HG02870 (cell line): ENCODE measurements at regions not wholly inside any gene's neighbourhood (a gene's known extent, or its start where the extent isn't known, plus 50 kb on each side); places are given as distances from the start of the nearest gene placed in this dataset.

Experiments used
- ATAC-seq: cut with Tn5 transposase; IDR thresholded peaks from one replicate; pipeline ENCODE4 v1.9.1; 2021; ENCODE audit warnings: mild to moderate bottlenecking, moderate library complexity; ENCODE audit not compliant: unreplicated experiment

GRCh38 chr1:101653482-101653946, 343.2 kb downstream of the OLFM3 start:
- no peak for ATAC-seq

- ATAC-seq: no peak
Observed at GRCh38 chr1:101664726-101665125, 332.0 kb downstream of the OLFM3 start.

- ATAC-seq: no peak
Observed at GRCh38 chr1:101667761-101668160, 329.0 kb downstream of the OLFM3 start.

- ATAC-seq: no peak
Observed at GRCh38 chr1:101683136-101683535, 313.6 kb downstream of the OLFM3 start.

- no peak for ATAC-seq
Observed at GRCh38 chr1:101683561-101683960, 313.2 kb downstream of the OLFM3 start.

GRCh38 chr1:101697072-101697471, 299.7 kb downstream of the OLFM3 start:
- ATAC-seq: no peak

- no peak for ATAC-seq
Observed at GRCh38 chr1:101698681-101699080, 298.0 kb downstream of the OLFM3 start.

- ATAC-seq: no peak
Observed at GRCh38 chr1:101704895-101705294, 291.8 kb downstream of the OLFM3 start.

GRCh38 chr1:101706366-101706765, 290.4 kb downstream of the OLFM3 start:
- no peak for ATAC-seq

- no peak for ATAC-seq
Observed at GRCh38 chr1:101709721-101710120, 287.0 kb downstream of the OLFM3 start.

- ATAC-seq: no peak
Observed at GRCh38 chr1:101713760-101714159, 283.0 kb downstream of the OLFM3 start.

- ATAC-seq: no peak
Observed at GRCh38 chr1:101723415-101723814, 273.3 kb downstream of the OLFM3 start.

GRCh38 chr1:101728029-101728428, 268.7 kb downstream of the OLFM3 start:
- peak; percentile 99 for ATAC-seq

- no peak for ATAC-seq
Observed at GRCh38 chr1:101730559-101730958, 266.2 kb downstream of the OLFM3 start.

- peak; percentile 41 for ATAC-seq
Observed at GRCh38 chr1:101732261-101732660, 264.5 kb downstream of the OLFM3 start.

GRCh38 chr1:101733340-101733739, 263.4 kb downstream of the OLFM3 start:
- ATAC-seq: no peak

- no peak for ATAC-seq
Observed at GRCh38 chr1:101738475-101738874, 258.3 kb downstream of the OLFM3 start.

- no peak for ATAC-seq
Observed at GRCh38 chr1:101739146-101739545, 257.6 kb downstream of the OLFM3 start.

- no peak for ATAC-seq
Observed at GRCh38 chr1:101739826-101740330, 256.8 kb downstream of the OLFM3 start.

GRCh38 chr1:101741910-101742309, 254.8 kb downstream of the OLFM3 start:
- ATAC-seq: no peak

- no peak for ATAC-seq
Observed at GRCh38 chr1:101742509-101742908, 254.2 kb downstream of the OLFM3 start.

GRCh38 chr1:101745551-101746270, 251.0 kb downstream of the OLFM3 start:
- ATAC-seq: no peak

- ATAC-seq: no peak
Observed at GRCh38 chr1:101748077-101748476, 248.6 kb downstream of the OLFM3 start.
